GM18861 (cell line): ENCODE measurements at regions not wholly inside any gene's neighbourhood (a gene's known extent, or its start where the extent isn't known, plus 50 kb on each side); places are given as distances from the start of the nearest gene placed in this dataset.
"Not testable (repeated sequence)": the region's sequence is repeated elsewhere in the genome, so short reads cannot be mapped to it uniquely, and the experiment has no call there.

ENCODE experiments used
- ATAC-seq: cut with Tn5 transposase; IDR thresholded peaks from one replicate; pipeline ENCODE4 v1.9.1; 2021; ENCODE audit not compliant: unreplicated experiment

DNA sequence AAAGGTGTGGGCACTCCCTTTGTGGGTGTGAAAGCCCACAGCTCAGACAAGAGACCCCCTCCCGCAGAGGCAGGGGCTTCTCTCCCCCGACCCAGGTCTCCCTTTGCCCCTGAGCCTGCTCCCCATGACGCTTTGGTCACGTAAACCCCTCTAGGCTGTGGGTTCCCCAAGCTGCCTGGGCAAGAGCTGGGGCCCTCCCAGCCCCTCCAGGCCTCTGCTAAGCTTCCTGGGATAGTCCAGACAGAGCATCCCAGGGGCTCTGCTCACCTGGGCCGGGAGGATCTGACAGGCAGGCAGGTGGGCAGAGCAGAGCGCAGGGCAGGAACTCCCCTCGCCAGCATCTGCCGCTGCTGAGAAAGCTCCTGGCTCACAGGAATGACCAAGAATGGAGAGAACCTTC lies 177.3 kb downstream of the BANP start:
- ATAC-seq, result no peak

DNA sequence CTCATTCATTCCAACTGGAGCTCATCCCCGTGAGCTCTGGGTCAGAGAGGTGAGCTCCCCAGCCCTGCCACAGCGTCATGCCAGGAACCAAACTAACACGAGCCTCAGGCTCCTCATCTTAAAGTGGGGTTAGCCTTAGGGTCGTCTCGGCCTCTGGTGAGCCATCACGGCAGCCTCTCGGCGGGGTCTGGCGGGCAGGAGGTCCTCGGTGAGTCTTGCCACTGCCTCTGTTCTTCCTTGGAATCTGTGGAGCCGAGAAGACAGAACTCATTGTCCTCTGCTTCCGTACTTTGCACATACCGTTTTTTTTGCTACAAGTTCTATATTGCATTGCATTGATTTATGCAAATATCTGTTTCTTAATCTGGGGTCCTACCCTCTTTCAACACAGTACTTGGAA lies 177.9 kb downstream of the BANP start:
- ATAC-seq, result not testable (repeated sequence)

DNA sequence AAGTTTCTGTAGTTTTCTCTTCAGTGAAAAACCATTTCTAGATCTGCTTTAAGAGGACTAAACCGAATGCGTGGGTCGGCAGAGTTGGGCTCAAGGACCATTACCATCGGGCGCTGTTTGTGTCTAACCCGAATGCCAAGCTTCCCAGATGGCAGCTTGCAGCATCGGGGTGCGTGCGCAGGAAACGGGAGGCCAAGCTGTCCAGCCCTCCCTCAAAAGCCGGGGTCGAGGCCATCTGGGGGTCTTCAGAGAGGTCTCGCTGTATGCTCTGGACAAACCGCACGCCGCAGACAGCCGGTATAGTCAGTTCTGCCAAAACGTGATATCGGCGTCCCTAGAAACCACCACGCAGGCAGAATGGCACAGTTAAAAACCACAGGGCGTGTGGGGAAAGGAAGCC lies 178.8 kb downstream of the BANP start:
- no peak for ATAC-seq

DNA sequence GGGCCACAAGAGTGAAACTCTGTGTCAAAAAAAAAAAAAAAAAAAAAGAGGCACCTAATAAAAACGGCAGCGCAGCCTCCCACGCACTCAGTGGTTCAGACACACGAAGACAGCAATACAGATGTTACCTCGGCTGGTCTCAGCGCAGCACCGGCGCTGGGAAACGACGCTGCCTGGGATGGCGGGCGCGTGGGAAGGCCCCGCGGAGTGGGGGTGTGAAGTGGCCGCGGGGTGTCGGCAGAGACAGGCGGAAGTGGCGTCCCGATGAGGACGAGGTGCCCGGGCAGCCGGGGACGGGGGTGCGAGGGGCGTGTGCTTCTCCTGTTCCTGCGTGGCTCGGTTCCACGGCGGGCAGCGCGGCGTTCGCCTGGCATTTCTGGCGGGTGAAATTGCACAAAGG lies 179.4 kb downstream of the BANP start:
- ATAC-seq, result no peak

DNA sequence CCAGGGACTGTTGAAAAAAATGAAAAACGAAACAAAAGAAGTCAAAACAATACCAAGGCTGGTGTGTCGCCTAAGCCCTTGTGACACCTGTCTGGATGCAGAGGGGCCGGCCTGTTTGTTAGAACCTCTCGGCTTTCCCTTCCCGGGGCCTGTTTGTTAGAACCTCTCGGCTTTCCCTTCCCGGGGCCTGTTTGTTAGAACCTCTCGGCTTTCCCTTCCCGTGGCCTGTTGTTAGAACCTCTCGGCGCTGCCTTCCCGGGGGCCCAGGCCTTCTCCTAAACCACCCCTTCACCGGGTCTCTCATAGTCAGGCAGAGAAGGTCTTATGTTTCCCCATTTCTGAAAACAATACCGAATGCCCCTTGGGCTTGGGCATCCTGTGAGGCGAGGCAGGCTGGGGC lies 180.0 kb downstream of the BANP start:
- no peak for ATAC-seq

DNA sequence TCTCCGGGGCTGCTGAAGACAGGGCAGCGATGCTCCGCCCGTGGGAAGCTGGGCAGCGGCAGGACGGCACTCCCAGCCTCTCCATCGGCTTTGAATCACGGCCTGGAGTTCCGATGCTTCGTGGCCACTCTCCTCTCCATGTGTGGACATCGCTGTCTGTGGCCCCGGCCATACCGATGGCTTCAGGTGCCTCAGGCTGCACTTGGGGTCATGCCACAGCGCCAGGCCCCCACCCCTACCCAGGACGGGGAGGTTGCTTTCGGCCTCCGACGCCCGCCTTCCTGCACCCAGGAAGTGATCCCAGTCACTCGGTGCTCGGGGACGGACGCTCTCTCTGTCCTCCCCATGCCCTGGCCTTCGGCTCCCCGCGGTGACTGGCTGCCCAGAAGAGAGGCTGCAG lies 180.7 kb downstream of the BANP start:
- ATAC-seq, result no peak

DNA sequence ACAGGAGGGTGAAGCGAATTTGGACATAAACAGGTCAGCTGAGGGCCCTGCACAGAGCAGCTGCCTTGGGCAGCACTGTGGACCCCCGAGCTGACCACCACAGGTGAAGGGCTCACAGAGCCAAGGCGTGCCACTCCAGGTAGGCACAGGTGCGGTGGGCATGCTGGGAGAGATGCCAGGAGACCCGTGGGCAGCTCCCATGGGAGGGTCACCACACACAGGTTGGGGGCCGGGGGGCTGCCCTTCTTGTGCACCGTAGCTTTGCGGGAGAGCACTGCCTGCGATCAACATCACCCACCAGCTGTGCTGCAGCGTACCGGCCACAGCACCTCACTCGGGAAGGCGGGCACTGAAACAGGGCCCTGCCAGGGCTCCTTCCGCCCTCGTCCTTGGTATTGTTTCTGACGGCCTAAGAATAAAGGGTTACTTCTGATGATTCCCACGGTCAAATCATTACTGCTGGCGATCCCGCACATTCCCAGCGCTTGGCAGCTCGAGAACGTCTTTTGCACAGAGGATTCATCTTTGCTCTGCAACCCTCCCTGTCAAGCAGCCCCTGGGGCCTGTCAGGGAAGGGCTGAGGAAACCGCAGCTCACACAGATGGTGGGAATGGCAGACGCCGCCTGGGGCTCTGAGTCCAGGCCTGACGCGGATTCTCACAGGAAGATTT lies 181.7 kb downstream of the BANP start:
- no peak for ATAC-seq

DNA sequence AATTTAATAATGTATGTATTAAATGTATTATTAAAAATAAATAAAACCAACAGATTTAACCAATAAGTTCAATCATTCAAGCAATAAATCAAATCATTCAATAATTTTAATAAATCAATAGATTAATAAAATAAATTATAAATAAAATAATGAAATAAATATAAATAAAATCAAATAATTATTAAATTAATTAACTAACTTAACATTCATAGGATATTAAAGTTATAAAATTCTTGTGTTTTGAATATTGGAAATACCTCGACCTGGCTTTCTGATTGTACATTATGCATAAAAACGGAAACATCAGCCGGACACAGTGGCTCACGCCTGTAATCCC lies 182.2 kb downstream of the BANP start:
- ATAC-seq, result no peak

DNA sequence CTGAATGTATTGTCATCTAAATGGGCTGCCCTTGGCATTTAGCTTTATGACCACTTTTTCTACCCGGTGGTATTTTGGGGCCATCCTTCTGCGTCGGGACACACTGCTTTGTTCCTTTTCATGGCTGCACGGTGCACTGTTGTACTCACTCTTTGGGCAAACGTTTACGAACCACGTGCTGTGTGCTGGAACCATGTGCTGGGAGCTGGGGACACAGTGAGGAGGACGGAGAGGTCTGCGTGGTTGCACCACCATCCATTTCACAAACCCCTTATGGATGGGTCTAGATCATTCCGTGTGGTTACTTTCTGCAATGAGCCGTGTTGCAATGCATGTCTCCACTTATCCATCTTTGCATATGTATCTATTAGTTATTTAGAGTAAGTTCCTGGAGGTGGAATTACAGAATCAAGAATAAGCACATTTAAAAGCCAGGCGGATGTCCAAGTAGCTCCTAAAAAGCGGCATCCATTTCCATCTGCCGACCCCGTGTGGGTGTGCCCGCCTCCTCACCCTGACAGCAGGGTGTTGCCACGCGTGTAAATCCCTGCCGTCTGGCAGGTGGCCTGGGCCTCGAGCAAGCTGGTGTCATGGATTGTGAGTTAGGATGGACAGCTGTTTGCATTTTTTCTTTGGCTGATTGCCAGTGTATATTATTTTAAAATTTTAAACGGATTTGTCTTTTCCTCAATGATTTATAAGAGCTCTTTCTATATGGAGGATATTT lies 183.1 kb downstream of the BANP start:
- not testable (repeated sequence) for ATAC-seq

DNA sequence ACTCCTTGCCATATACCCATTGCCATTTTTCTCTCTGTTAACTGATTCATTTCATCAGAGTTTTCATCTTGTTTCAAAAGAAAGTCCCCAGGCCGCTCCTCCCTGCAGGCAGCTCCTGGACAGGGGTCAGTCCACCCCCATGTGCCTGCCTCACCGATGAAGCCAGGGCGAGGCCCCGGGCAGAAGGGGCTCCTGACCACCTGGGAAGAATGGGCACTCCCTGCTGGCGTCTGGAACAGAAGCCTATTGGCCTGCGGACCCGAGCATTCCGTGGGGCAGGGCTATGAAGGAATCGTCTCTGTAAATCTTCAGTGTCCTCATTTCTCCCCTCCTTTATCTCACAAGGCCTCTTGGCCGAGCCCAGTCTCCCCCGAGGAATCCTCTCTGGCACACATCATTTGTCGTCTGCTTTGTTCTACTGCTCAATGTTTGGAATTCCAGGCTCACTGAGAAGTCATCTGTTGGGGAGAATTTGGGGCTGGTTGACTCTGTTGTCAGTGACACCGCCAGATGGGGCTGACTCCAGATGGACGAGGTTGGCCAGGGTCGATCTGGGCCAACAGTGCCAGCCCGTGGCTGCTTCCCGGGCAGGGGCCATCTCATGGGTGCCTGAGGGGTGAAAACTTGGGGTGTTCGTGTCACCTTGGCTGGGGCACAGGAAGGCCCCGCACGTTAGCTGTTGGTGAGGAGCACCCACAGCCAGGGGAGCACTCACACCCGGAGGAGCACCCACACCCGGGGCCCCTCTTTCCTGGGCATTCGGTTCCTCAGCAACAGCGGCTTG lies 183.9 kb downstream of the BANP start:
- not testable (repeated sequence) for ATAC-seq

DNA sequence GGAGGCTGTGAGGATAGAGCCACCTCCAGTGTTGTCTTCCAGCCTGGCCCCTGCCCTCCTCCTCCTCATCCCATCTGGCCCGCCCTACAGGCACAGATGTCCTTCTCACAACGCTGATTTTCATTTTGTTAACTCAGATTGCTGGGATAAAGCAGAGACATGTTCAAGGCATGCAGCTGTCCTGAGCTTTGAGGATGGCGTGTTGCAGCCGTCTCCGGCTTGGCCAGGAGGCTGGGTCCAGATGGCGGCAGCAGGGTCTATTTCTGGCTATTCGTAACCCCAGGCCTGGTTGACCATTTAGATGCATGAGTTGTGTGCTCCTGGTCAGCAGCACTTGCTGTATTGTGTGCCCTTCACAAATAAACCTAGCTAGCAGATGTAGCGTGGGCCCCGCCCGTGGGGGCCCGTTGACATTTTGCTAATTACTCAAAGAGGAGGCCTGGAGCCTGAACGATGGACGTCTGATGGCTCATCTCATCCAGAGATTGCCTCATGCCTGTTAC lies 185.0 kb downstream of the BANP start:
- ATAC-seq, result not testable (repeated sequence)

DNA sequence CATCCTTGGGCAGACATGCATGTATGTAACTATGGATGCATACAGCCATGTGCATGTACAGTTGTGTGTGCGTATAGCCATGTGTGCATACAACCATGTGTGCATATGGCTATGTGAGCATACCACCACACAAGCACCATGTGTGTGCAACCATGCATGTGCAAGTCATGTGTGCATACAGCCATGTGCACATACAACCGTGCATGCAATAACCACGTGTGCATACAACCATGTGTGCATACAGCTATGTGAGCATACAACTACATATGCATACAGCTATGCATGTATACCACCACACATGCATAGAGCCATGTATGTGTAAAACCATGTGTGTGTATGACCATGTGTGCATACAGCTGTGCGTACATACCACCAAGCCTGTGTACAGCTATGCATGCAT lies 185.7 kb downstream of the BANP start:
- not testable (repeated sequence) for ATAC-seq

DNA sequence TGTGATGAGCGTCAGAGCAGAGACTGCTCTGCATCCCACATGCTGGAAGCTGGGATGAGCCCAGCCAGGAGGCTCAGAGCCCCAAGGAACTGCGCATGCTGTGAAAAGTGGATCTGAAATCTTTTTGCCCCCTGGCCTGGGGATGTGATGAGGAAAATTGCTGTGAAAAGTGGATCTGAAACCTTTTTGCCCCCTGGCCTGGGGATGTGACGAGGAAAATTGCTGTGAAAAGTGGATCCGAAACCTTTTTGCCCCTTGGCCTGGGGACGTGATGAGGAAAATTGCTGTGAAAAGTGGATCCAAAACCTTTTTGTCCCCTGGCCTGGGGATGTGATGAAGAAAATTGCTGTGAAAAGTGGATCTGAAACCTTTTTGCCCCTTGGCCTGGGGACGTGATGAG lies 187.9 kb downstream of the BANP start:
- ATAC-seq, result not testable (repeated sequence)

DNA sequence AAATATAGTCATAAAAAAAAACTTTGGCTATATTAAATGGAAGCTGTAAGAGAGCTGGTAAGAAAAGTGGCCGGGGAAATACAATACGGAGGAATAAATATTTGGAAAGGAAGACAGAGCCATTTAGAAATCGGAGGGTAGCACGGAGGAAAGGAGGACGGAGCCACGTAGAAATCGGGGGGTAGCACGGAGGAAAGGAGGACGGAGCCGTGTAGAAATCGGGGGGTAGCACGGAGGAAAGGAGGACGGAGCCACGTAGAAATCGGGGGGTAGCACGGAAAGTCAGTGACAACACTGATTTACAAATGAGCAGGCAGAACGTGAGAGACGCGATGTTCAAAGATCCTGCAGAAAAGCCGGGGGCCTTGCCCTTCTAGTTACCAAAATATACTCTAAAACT lies 189.0 kb downstream of the BANP start:
- ATAC-seq, result not testable (repeated sequence)

DNA sequence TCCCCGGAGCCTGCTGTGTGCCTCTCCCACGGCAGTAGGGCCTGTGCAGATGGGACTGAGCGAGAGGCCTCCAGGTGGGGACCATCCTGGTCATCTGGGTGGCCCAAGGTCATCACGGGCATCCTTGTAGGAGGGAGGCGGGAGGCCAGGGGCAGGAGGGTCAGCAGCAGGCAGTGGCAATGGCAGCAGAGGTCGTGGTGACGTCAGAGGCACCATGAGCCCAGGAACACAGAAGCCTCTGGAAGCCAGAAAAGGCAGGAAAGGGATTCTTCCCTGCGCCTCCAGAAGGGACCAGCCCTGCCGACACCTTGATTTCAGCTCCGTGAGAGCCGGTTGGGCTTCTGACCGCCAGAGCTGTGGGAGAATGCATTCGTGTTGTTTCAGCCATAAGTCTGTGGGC lies 190.3 kb downstream of the BANP start:
- ATAC-seq, result no peak

DNA sequence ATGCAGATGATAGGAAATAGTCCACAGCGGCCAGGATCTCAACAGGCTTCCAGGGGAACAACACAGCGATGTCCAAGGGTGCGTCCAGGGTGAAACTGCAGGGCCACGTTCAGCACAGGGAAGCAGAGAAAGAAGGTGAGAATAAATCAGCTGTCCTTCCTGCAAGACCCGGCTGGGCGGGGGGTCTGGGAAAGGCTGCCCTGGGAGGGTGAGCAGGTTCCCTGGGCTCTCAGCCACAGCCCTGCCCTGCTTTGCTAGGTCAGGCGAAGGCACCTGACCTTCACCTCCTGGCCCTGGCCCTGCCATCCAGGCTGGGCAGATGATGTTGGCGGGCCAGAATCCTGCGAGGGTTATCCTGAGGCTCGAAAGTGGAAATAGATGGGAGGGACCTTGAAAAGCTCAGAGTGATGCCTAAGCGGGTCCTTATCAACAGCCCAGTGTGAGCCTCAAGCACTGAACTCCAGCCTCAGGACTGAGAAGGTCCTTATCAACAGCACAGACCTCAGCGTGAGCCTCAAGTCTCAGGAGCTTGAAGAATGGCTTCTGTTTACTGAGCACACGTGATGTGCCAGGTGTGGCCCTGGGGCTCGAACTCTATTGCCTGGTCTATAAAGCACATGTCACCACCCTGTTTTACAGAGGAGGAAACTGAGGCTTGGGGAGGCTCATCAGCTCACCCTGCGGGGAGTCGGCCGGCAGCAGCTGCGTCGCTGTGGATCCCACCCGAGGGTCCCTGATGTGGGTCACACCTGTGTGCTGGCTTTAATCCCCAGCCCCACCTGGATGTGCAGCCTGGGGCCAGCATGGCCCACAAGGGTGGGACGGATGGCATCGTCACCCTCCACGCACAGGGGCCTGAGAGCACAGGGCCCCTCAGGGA lies 191.1 kb downstream of the BANP start:
- not testable (repeated sequence) for ATAC-seq

DNA sequence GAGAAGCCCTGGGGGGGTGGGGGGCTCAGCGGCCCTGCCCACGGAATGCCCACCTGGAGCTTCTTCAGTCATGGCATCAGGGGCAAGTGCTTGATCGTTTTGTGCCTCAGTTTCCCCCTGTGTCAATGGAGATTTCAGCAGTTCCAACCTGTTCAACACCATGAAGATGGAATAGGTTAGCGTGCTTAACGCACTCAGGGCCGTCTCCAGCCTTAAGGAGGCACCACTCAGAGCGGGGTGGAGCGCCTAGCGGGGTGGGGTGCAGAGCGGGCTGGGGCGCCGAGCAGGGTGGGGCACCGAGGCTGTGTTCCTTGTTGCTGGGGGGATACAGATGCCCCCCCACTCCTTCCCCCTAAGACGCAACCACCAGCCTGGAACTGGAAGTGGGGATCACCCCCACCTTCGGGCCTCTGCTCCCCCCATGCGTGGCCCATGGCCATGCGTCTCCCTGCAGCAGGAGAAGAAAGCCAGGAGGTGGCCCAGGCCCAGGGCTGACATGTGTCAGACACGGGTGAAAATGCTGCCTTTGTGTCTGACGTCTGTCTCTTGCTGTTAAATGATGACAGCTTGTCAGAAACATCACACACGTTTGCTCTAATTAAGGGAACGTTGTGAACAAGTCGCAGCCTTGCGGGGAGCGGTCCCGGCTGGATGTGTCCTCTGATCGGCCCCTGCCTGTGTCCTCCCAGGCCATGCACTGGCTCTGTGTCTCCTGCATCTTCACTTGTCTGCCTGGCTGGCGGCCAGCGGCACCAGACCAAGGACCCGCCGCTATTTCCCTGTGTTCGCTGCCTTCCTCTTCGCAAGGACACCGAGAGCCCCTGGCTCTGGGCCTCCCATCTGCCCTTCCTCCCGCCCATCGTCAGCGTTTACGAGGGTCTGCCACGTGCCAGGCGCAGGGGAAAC lies 192.1 kb downstream of the BANP start:
- ATAC-seq, result not testable (repeated sequence)

DNA sequence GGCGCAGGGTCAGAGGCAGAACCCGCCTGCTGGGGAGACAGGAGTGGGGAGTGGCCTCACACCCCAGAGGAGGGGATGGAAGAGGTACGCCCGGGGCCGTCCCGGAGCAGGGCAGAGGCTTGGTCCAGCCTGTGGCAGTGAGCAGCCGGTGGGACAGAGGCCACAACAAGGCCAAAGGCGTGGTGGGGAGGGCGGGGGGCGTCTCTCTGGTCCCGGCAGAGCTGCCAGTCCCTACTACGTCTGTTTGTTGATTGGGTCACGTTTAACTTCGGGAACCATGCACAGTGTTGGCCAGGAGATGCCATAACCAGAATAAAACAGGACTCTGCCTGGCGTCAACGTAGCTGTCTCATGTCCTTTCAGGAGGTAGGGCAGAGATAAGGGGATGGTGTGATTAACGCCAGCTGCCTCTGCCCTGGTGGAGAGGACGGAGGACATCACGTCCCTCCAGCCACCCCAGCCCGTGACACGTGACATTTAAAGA lies 192.8 kb downstream of the BANP start:
- ATAC-seq, result no peak

DNA sequence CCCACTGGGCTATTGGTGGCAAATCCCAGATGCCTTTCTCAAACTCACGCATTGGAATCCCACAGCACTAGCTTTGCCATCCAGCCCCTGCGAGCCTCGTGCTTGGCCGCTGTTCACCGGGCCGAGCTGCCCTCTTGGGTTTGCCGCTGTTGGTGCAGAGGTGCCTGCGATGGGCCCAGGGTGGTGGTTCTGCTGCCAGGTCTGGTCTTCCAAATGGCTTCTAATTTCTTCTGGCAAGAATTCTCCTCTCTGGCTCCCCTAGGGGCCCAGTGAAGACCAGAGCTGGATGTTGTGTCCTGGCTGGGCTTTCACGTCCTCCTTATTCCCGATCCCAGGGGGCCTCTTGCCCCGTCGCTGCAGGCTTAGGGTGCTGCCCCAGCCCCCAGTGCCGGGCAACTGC lies 194.1 kb downstream of the BANP start:
- not testable (repeated sequence) for ATAC-seq
